Panc1 (cell line): ENCODE measurements at regions not wholly inside any gene's neighbourhood (a gene's known extent, or its start where the extent isn't known, plus 50 kb on each side); places are given as distances from the start of the nearest gene placed in this dataset.
"Not testable (repeated sequence)": the region's sequence is repeated elsewhere in the genome, so short reads cannot be mapped to it uniquely, and the experiment has no call there.

Experiments
- ATAC-seq: fragments of 200-7000 bp; cut with Tn5 transposase; 2 replicates; pipeline ENCODE4 v1.9.1; 2020; ENCODE audit warnings: mild to moderate bottlenecking, moderate library complexity
- BruUV-seq: library from RNA; stranded (reverse); fragments of 400-500 nt; replicated peaks from 2 replicates; lab custom pipeline; 2021; lab: Mats Ljungman, UMichigan
- CTCF ChIA-PET: fragments of 300-600 bp; sonication (Branson Sonifier 250); formaldehyde crosslinking; loops from one replicate; lab custom pipeline; 2022; ENCODE audit warnings: antibody characterized with exemption; lab: Charles Lee
- POLR2A ChIA-PET: fragments of 300-600 bp; sonication (Branson Sonifier 250); formaldehyde crosslinking; loops from one replicate; lab custom pipeline; 2022; ENCODE audit warnings: antibody characterized with exemption; lab: Charles Lee
- DNase-seq: peaks from one replicate; pipeline ENCODE4 v3.0.0-alpha.2; 2010; ENCODE audit warnings: low read depth, low spot score
- H3K27ac ChIP-seq: 2 replicates; pipeline ENCODE4 v1.5.1; 2011; ENCODE audit warnings: mild to moderate bottlenecking, low read length, inconsistent platforms
- H3K27me3 ChIP-seq: fragments of 200-500 bp; sonication (Bioruptor generic); 2 replicates; pipeline ENCODE4 v1.6.0; 2014; ENCODE audit warnings: low read length, inconsistent platforms; ENCODE audit not compliant: control insufficient read depth, insufficient read depth
- H3K36me3 ChIP-seq: fragments of 200-500 bp; sonication (Bioruptor generic); 2 replicates; pipeline ENCODE4 v1.5.1; 2014; ENCODE audit warnings: inconsistent platforms, mild to moderate bottlenecking, low read length, moderate library complexity; ENCODE audit not compliant: control insufficient read depth, insufficient read depth
- H3K4me1 ChIP-seq: 2 replicates; pipeline ENCODE4 v1.5.1; 2011; ENCODE audit warnings: inconsistent platforms, mild to moderate bottlenecking, low read length, moderate library complexity; ENCODE audit not compliant: control insufficient read depth, insufficient read depth
- H3K4me3 ChIP-seq, 2 experiments: 2 replicates each; pipeline ENCODE4 v1.5.1; 2011 to 2012; ENCODE audit warnings: low read depth in 2 of 2, low read length in 2 of 2, mild to moderate bottlenecking in 2 of 2, inconsistent platforms in 1 of 2, moderate library complexity in 1 of 2
- H3K9me3 ChIP-seq: fragments of 200-500 bp; sonication (Bioruptor generic); 2 replicates; pipeline ENCODE4 v1.5.1; 2014; ENCODE audit warnings: low read depth, mild to moderate bottlenecking, inconsistent platforms, low read length, moderate library complexity; ENCODE audit not compliant: control insufficient read depth, insufficient read depth
- POLR2AphosphoS5 ChIP-seq: IDR thresholded peaks from 2 replicates; pipeline ENCODE4 v1.6.1; 2012; ENCODE audit warnings: mild to moderate bottlenecking, low read depth, low read length, moderate library complexity
- SIN3A ChIP-seq: IDR thresholded peaks from 2 replicates; pipeline ENCODE4 v1.6.1; 2012; ENCODE audit warnings: low read depth, mild to moderate bottlenecking, low read length, moderate library complexity, borderline replicate concordance; ENCODE audit not compliant: insufficient read depth
- TCF7L2 ChIP-seq: IDR thresholded peaks from 2 replicates; pipeline ENCODE4 v1.6.1; 2011; ENCODE audit warnings: mild to moderate bottlenecking, low read depth, low read length, inconsistent platforms
- in situ Hi-C: cut with HindIII; loops from 2 replicates; pipeline ENCODE4 v1.10.0; 2016; ENCODE audit warnings: low sequenced_read_pairs, low pct_unique_long_range_greater_than_20kb
- intact Hi-C: fragments of 100-400 bp; cut with micrococcal nuclease; formaldehyde crosslinking; loops from one replicate; pipeline ENCODE4 v1.10.0; 2022; ENCODE audit not compliant: unreplicated experiment
- TF ChIP-seq, protein P1 (sequence below): fragments of 450-650 bp; IDR thresholded peaks from 2 replicates; pipeline ENCODE4 v1.5.1; 2017; ENCODE audit warnings: mild to moderate bottlenecking
- TF ChIP-seq, protein P2 (sequence below), 2 experiments: IDR thresholded peaks; 2 replicates each; pipeline ENCODE4 v1.6.1; 2011 to 2012; ENCODE audit warnings: low read depth in 2 of 2, control low read depth in 1 of 2, low read length in 1 of 2, mild to moderate bottlenecking in 1 of 2, moderate library complexity in 1 of 2; ENCODE audit not compliant: insufficient read depth in 1 of 2

DNA sequence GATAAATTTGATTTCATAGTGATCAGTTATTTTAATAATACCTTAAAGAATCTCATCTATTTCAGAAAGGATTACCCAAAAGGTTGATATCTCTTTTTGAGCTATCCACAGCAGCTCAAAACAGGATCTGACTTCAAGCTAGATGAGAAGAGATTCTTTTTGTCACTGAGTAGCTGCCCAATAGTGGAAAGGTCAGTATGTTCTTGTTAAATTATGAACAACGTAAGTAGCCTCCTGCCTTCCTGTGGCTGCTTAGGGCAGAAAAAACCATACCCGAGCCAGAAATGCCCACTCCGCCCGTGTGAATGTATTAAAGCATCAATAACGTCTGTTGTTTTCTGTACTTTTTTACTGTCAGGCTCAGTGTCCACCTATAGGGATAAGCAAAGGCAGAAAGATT is 51.3 kb upstream of the PRUNE2 start:
- intact Hi-C loops (no loop called here), in situ Hi-C loops (no loop called here)
- no peaks in the 10 kb centered on the region for H3K4me1 ChIP-seq
- POLR2A ChIA-PET, result no interaction called here
- no TSS peak for BruUV-seq
- H3K36me3 ChIP-seq, result no peaks in the 10 kb centered on the region
- CTCF ChIA-PET, result no interaction called here
- no peak overlapping the region for H3K4me3 ChIP-seq
- H3K27ac ChIP-seq, result no peak overlapping the region
- H3K9me3 ChIP-seq, result no peaks in the 10 kb centered on the region
- DNase-seq, result no peak
- TF ChIP-seq POLR2AphosphoS5 (no peak), SIN3A (no peak), TCF7L2 (no peak)
- TF ChIP-seq, protein P1, sequence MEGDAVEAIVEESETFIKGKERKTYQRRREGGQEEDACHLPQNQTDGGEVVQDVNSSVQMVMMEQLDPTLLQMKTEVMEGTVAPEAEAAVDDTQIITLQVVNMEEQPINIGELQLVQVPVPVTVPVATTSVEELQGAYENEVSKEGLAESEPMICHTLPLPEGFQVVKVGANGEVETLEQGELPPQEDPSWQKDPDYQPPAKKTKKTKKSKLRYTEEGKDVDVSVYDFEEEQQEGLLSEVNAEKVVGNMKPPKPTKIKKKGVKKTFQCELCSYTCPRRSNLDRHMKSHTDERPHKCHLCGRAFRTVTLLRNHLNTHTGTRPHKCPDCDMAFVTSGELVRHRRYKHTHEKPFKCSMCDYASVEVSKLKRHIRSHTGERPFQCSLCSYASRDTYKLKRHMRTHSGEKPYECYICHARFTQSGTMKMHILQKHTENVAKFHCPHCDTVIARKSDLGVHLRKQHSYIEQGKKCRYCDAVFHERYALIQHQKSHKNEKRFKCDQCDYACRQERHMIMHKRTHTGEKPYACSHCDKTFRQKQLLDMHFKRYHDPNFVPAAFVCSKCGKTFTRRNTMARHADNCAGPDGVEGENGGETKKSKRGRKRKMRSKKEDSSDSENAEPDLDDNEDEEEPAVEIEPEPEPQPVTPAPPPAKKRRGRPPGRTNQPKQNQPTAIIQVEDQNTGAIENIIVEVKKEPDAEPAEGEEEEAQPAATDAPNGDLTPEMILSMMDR, result no peak
- TF ChIP-seq, protein P2, sequence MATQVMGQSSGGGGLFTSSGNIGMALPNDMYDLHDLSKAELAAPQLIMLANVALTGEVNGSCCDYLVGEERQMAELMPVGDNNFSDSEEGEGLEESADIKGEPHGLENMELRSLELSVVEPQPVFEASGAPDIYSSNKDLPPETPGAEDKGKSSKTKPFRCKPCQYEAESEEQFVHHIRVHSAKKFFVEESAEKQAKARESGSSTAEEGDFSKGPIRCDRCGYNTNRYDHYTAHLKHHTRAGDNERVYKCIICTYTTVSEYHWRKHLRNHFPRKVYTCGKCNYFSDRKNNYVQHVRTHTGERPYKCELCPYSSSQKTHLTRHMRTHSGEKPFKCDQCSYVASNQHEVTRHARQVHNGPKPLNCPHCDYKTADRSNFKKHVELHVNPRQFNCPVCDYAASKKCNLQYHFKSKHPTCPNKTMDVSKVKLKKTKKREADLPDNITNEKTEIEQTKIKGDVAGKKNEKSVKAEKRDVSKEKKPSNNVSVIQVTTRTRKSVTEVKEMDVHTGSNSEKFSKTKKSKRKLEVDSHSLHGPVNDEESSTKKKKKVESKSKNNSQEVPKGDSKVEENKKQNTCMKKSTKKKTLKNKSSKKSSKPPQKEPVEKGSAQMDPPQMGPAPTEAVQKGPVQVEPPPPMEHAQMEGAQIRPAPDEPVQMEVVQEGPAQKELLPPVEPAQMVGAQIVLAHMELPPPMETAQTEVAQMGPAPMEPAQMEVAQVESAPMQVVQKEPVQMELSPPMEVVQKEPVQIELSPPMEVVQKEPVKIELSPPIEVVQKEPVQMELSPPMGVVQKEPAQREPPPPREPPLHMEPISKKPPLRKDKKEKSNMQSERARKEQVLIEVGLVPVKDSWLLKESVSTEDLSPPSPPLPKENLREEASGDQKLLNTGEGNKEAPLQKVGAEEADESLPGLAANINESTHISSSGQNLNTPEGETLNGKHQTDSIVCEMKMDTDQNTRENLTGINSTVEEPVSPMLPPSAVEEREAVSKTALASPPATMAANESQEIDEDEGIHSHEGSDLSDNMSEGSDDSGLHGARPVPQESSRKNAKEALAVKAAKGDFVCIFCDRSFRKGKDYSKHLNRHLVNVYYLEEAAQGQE (IDR thresholded peaks at IDR 0.05; ENCODE audit: insufficient read depth in 1 of 2, low read depth in 2 of 2, low read length in 1 of 2), result no peak
- ATAC-seq, result no peak
- no peaks in the 10 kb centered on the region for H3K27me3 ChIP-seq

DNA sequence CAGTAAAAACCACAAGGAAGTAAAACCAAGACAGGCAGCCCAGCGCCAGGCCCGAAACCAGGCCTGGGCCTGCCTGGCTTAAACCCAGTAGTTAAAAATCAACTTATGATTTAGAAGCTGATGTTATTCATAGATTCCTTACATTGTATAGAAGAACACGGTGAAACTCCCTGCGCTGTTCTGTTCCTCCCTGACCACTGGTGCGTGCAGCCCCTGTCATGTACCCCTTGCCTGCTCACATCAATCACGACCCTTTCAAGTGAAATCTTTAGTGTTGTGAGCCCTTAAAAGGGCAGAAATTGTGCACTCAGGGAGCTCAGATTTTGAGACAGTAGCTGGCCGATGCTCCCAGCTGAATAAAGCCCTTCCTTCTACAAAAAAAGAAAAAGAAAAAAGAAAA is 50.5 kb upstream of the PRUNE2 start:
- H3K27ac ChIP-seq, POLR2A ChIA-PET, BruUV-seq, ATAC-seq, H3K4me3 ChIP-seq, H3K27me3 ChIP-seq, H3K36me3 ChIP-seq, DNase-seq, H3K4me1 ChIP-seq, H3K9me3 ChIP-seq, in situ Hi-C loops, CTCF ChIA-PET, intact Hi-C loops: not testable (repeated sequence)
